Dedifferentiated amniotic fluid mesenchymal stem cell (primary cell): ENCODE measurements at regions not wholly inside any gene's neighbourhood (a gene's known extent, or its start where the extent isn't known, plus 50 kb on each side); places are given as distances from the start of the nearest gene placed in this dataset.
A peak's percentile ranks its signal among the peaks of the same experiment; 100 is the strongest.

ENCODE experiments used
- DNase-seq: peaks from one replicate; pipeline ENCODE4 v3.0.0-alpha.2; 2016; ENCODE audit errors: extremely low spot score

DNA sequence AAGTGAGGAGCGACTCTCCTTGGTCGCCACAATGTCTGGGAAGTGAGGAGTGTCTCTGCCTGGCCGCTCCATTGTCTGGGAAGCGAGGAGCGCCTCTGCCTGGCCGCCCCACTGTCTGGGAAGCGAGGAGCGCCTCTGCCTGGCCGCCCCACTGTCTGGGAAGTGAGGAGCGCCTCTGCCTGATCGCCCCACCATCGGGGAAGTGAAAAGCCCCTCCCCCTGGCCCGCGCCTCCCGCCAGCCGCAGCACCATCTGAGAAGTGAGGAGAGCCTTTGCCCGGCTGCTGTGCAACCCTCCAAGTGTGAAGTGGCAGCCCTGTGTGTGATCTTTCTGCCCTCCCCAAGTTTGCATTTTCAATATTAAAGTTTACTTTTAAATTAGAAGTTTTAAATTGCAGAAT is 95.0 kb upstream of the PPP2R5A start:
- no peak for DNase-seq

DNA sequence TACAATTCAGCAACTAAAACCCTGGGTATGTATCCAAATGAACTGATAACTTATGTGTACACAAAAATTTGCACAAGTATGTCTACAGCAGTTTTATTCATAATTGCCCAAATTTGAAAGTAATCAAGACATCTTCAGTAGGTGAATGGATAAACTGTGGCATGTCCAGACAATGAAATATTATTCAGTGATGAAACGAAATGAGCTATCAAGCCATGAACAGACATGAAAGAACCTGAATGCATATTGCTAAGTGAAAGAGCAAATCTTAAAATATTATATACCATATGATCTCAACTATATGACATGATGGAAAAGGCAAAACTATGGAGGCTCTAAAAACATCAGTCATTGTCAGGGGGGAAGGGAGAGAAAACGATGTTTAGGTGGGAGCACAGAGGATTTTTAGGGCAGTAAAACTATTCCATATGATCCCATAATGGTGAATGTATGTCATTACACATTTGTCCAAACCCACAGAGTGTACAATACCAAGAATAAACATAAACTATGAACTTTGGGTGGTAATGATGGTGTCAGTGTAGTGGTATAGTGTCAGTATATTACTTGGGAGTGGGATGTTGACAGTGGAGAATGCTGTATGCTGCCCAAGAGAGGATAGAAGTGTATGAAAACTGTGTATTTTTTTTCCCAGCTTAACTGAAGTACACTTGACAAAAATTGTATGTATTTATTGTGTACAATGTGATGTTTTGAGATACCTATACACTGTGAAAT is 92.8 kb upstream of the PPP2R5A start:
- no peak for DNase-seq

DNA sequence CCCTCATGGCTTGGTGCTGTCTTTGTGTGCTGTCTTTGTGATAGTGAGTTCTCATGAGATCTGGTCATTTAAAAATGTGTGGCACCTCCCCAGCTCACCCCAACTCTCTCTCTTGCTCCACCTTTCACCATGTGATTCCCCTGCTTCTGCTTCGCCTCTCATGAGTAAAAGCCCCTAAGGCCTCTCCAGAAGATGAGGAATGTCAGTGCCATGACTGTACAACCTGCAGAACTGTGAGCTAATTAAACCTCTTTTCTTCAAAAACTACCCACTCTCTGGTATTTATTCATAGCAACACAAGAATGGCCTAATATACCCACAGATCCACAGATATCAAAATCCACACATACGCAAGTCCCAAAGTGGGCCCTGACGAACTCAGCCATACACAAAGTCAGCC is 88.9 kb upstream of the PPP2R5A start:
- no peak for DNase-seq

DNA sequence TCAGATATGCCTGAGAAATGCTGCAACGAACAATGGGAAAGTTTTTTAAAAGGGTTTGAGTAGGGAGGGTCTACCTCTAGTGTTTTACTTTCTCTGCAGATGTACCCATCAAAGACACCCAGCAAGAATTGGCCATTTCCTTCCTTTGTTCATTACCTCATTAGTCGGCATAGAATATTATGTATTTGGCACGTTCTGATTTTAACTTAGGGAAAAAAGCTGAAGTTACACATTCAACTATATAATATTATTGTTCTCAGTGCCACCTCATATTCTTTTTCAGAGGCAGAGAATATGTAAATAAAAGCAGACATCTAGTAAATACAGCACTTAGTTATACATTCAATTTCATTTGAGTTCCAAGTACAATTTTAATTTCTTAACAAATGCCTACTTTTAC is 83.7 kb upstream of the PPP2R5A start:
- DNase-seq: no peak

DNA sequence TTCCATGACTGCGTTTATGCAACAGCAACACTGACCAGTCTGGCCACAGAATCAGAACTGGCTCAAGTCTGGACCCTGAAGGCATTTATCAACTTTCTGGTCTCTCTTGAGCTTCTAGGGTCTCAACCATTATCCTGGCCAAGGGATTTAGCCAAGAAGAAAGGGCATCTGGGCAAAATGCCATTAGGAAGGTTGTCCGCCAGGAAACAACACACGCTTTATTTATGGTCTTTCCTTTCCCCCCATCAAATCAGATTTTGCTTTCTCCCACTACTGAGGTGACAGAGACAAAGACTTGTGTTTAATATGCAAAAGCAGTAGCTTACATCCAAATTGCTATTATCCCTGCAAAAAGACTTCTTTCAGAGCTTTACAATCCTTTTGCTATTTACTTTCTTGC is 81.6 kb upstream of the PPP2R5A start:
- DNase-seq: no peak

DNA sequence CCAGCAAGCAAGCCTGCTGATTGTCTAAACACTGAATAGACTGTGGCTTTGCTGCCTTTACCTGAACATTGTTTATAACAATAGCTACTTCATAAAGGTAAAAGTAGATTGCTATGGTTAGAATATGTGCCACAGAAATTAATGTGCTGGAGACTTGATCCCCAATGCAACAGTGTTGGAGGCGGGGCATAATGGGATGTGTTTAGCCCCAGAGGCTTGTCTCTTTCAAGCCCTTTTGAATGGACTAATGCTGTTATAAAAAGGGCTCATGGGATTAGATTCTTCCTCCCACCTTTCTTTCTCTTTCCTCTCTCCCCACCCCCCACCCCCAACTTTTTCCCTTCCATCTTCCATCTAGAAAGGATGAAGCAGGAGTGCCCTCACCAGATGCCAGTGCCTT is 80.2 kb upstream of the PPP2R5A start:
- no peak for DNase-seq

DNA sequence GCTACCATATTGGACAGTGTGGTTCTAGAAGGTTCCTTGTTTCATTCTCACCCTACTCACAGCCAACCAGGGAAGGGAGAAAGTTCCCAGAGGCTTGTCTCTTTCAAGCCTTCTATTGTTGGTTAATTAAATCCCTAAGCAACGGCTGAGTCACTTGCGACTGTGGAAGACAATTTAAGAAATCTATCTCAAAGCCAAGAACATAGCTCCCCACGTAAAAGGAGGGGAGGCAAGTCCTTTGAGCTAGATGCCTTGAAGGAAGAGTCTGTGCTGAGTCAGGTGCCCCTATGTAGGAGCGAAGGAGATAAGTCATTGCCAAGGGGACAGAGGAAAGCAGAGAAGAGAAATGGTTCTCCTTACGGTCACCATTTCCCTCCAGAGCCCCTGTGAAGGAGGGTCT is 79.4 kb upstream of the PPP2R5A start:
- DNase-seq: no peak

DNA sequence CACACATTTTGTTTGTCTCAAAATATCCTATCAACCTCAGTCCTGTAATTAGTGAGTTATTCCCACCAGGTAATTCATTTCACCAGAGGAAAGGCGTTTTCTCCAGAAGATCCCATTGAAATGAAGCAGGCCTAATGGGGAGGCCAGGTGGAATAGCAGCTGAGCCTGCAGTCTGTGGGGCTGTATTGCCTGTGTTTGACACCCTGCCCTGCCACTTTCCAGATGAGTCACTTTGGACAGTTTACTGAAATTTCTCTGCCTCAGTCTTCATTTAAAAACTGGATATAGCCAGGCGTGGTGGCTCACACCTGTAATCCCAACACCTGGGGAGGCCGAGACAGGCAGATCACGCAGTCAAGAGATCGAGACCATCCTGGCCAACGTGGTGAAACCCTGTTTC is 78.1 kb upstream of the PPP2R5A start:
- no peak for DNase-seq

DNA sequence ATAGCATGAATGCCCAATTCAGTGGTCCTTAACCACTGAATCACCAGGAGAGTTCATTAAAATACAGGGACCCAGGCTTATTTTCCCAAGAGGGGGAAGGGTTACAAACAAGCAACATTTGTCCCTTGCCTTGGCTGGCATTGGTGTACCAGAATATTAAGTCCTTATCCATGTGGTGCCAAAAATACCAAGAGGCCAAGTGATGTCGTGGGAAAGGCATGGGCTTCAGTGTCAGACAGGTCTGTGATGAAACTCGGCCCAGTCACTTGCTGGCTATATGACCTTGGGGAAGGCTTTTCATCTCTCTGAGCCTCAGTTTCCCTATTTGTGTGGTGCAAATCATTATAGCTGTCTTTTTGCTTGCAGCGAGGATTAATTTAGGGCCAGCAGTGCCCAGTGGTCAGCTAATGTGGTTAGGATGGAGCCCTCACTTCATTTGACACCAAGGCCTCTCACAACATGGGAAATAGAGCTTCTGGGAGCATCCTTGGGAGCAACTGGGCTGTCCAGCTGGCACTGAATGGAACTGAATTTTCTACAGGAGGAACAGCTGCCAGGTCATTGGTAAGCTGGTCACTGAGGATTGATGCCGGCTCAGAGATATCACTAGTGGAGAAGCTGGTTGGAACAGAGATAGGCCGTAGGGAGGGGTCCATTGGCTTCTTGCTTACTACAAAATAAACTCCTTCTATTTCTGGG is 77.2 kb upstream of the PPP2R5A start:
- no peak for DNase-seq

DNA sequence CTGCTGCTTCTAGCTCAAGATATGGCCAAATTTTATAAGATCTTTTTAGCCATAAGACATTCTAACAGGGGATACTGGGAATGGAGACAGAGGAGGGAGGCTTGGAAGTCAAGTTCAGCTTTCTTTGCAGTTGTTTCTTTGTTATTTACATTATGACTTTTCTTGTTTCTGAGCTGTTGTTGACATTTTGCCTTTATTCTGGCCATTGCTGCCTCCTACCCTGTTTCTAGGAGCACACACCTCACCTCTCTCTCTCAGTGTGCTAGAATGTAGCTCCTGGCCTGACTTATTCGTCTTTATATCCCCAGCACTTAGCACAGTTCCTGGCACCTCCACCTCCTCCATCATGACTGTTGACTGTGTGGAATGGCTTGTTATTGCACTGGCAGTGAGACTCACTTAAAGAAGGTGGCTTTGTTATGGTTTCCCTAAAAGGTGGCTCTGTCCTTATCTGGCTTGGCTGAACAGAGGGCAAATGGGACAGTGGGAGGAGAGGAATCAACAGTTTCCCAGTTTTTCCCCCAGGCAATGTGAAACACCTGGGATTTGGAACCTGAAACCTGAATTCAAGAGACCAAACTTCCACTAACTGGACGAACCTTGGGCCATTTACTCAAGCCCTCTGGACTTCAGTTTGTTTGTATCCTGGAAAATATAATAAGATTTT is 76.1 kb upstream of the PPP2R5A start:
- no peak for DNase-seq

DNA sequence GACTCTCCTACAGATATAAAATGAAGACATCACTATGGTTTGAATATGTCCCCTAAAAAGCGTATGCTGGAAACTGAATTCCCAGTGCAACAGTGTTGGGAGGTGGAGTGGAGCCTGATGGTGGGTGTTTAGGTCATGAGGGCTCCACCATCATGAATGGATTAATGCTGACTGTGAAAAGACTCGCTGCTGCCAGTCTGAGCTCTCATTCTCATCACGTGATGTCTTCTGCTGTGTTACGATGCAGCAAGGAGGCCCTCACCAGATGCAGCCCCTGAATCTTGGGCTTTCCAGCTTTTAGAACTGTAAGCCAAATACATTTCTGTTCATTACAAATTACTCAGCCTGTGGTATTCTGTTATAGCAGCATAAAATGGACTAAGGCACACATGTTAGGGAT is 73.8 kb upstream of the PPP2R5A start:
- no peak for DNase-seq

DNA sequence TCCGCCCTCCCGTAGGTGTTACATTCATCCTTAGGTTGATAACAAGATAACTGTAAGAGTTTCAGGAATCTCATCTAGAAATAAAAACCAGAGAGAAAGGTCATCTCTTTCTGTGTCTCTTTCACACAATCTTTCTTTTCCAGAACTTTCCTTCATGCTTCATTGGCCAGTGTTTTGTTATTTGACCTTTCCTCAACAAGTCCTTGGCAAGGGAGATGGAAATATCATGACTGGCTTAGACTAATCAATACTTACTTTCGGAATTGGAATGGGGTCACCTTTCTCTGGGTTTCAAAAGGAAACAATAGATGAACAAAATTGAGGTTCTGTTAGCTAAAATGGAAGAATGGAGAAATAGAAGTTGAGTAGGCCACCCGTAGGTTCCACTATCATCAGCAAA is 72.9 kb upstream of the PPP2R5A start:
- DNase-seq: no peak

DNA sequence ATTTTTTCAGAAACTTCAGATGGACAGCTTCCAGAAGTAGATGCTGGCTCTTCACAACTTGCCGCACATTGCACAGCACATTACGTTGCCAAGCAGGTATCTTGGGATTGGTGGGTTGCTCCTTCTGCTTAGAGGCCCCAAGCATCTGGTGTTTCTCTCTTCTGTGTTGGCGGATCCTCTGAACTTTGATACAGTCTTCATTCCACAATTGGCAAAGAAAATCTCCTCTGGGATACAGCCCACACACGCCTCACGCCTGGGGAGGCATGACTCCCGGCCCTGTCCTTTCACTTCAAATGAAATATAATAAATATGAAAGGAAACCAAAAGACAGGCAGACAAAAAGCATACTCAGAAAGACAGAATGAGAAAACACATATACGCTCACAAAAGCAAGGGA is 72.3 kb upstream of the PPP2R5A start:
- DNase-seq: no peak

DNA sequence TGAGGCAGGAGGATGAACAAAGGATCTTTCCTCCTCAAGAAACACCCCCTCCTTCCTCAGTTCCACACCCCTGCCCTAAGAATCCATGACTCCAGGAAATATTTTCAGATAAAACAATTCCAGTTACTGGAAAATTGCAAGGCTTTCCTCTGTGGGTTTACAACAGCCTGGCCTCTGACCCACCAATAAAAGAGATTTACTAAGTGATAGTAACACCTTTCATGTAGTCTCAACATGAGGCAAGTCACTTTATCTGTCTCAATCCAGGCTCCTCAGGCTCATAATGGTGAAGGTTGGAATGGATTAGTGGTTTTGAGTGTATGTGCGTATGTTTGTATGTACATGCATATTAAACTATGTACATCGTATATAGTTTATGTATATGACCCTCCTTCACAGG is 71.4 kb upstream of the PPP2R5A start:
- DNase-seq: no peak

DNA sequence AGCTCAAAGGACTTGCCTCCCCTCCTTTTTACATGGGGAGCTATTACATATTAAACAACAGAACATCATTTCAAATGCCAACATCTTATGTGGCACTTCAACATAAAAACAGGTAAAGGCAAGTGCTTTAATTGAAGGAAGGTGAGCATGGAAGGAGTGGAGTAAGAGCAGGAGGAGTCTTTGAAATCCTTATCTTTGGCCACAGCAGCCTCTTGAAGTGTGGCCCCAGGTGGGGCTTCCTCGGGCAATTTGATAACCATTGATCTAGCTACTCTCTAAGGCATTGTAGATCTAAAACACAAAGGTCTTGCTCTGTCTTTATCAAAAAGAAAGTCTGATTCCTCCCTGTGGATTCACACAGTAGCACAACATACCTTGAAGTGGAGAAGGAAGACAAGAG is 70.9 kb upstream of the PPP2R5A start:
- DNase-seq: no peak

DNA sequence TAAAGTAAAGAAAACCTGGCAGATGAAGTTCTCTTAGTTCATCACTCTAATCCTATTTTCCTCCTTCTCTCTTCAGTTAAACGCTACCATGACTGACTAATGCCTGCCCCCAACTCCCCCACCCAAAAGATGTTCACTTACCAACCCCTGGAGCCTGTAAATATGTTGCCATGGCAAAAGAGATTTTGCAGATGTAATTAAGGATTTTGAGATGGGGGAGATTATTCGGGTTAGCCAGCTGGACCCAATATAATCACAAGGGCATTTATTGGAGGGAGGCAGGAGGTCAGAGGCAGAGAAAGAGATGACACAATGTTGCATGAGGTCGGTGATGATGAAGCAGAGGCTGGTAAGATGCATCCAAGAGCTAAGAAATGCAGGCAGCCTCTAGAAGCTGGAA is 69.3 kb upstream of the PPP2R5A start:
- no peak for DNase-seq

DNA sequence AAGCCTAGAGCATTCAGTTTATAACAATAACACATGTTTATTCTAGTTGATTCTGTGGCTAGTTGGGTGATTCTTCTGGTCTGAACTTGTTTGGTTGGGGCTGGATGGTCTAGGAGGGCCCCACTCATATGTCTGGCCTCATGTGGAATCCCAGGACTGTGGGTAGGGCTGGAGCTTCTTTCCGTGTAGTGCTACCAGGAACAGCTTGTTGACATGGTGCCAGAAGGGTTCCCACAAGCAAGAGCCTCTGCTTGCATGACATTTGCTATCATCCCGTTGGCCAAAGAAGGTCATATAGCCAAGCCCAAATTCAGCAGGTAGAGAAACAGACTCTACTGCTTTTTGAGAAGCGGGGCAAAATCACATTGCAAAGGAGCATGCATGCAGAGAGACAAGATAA is 67.6 kb upstream of the PPP2R5A start:
- DNase-seq: no peak

DNA sequence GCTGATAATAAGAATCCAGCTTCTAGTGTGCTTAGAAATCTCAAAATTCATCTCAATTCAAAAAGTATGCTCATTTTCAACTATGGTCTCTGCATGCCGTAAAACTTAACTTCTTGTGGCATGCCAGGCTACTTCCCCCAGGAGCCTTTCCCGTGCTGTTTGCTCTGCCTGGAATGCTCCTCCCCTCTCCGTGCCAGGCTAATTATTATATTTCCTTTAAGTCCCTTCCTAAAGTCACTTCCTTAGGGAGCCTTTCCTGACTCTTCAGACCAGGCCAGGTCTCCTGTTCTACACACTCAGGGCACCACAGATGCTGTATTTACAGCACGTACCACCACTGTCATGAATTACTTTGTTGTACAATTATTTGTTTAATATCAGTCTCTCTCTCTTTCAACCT is 67.1 kb upstream of the PPP2R5A start:
- DNase-seq: no peak

DNA sequence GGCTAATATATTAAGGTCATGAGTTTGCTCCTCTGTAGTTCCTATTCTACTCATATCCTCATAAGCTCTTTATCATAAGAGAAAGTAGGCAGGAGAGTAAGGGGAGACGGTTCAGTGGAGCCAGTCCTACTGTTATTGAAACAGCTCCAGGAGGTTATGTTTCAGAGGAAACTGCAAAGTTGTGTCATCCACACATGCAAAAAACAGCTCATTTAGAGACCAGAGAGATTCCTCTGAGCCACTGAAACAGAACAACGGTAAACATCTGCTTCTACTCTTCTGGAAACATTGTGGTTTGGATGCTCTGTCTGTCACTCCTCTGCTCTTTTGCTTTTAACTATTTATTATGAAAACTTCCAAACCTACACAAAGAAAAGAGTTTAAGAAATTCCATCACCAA is 66.3 kb upstream of the PPP2R5A start:
- DNase-seq: peak; percentile 90

DNA sequence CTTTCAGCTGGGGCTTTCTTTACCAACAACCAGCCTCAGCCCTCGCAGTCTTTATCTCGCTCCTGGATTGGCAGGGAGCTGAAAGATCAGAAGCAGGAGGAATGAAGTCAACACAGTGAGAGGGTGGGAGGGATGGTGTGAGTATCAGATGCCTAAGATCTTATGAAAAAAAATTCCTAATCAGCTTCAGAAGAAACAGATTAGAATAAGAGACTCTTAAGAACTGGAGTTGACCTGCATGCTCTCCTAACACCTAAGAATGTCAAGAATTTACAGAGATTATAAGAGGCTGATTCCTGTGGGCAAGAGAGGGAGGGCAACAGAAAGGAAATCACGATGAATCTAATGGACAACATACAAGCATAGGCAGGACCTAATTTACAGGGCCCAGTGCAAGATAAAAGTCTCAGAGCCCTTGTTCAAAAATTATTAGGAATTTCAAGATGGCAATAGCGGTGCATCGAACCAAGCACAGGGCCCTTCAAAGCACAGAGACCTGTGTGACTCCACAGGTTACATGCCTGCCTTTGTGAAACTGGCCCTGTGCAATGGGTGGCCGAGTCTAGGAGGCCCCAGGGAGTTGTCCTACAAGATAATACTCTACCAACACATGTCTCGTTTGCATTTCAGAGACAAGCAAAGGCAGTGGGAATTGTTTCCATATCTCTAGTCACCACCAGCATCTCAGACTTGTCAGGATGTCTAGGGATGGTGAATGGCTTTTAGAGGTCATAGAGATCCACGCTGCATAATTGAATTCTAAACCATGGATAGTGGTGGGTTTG is 65.3 kb upstream of the PPP2R5A start:
- no peak for DNase-seq

DNA sequence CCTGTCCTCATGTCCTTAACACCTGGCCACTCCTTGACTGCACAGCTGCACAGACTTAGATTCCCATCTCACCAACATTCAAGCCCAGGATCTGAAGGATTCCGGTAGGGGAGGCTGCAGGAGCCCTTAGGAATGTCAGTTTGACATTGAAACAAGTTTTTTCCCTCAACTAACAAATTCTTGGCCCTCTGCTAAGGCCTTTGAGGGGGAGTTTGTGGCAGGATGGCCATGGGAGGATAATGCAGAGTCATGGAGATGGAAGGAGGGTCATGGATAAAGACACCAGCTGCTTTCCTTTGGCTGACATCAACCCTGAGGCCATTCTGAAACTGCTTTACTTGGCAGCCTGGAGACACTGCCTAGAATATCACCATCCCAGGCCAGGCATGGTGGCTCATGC is 63.4 kb upstream of the PPP2R5A start:
- DNase-seq: no peak

DNA sequence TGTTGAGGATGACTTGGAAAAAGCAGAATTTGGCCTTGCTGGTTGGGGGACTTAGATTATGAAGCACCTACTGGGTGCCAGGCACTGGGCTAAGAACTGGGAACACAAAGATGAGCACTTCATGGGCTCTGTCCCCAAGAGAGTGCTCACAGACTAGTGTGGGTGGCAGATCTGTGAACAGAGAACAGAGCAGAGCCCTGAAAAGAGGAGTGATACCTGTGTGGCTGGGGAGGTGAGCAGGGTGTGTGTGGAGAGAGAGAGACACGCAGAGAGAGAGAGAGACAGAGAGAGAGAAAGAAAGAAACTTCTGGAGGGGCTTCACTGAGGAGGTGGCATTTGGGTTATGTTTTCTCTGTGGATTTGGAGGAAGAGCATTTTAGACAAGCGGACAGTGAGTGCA is 61.1 kb upstream of the PPP2R5A start:
- DNase-seq: no peak

DNA sequence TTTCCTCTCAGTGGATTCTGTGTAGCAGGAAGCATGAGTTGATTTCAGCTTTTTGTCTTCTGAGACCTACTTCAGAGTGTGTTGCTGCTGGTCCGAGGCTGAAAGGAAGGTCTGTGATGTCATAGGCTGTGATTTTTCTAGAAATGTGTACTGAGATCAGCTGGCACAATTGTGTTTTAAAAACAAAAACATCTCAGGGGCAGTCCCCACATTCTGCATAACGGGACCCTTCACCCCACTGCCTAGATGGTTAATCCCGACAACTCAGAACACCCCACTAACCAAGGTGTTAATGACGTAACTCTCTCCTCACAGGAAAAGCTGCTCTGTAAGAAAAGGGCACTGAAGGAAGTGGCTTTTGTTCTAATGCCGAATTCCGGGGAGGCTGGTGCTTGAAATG is 59.8 kb upstream of the PPP2R5A start:
- DNase-seq: no peak
